GM13976 (cell line): ENCODE measurements at regions not wholly inside any gene's neighbourhood (a gene's known extent, or its start where the extent isn't known, plus 50 kb on each side); places are given as distances from the start of the nearest gene placed in this dataset.

Experiments used
- DNase-seq: peaks from one replicate; pipeline ENCODE4 v3.0.0; 2012; ENCODE audit warnings: low spot score
- in situ Hi-C: fragments of 300-500 bp; cut with MboI; formaldehyde crosslinking; loops from one replicate; pipeline ENCODE4 v1.12.0; 2022; ENCODE audit warnings: low sequenced_read_pairs, mixed read lengths, inconsistent platforms; ENCODE audit not compliant: unreplicated experiment
- TF ChIP-seq, protein P1 (sequence below): IDR thresholded peaks from 2 replicates; pipeline ENCODE4 v1.5.1; 2012; ENCODE audit warnings: borderline replicate concordance, mild to moderate bottlenecking; ENCODE audit not compliant: insufficient read depth; ENCODE audit errors: extremely low read depth, missing control alignments, control extremely low read depth

GRCh38 chr2:75324861-75325284 lies 125.6 kb upstream of the TACR1 start:
- in situ Hi-C loops: loop anchor here (25.0 kb wide), 1 partner anchor 87 kb away; no protein-coding TSS in a partner anchor
- TF ChIP-seq, protein P1, sequence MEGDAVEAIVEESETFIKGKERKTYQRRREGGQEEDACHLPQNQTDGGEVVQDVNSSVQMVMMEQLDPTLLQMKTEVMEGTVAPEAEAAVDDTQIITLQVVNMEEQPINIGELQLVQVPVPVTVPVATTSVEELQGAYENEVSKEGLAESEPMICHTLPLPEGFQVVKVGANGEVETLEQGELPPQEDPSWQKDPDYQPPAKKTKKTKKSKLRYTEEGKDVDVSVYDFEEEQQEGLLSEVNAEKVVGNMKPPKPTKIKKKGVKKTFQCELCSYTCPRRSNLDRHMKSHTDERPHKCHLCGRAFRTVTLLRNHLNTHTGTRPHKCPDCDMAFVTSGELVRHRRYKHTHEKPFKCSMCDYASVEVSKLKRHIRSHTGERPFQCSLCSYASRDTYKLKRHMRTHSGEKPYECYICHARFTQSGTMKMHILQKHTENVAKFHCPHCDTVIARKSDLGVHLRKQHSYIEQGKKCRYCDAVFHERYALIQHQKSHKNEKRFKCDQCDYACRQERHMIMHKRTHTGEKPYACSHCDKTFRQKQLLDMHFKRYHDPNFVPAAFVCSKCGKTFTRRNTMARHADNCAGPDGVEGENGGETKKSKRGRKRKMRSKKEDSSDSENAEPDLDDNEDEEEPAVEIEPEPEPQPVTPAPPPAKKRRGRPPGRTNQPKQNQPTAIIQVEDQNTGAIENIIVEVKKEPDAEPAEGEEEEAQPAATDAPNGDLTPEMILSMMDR: no peak
- no peak for DNase-seq

GRCh38 chr2:75324141-75324540 lies 124.8 kb upstream of the TACR1 start:
- in situ Hi-C loops: loop anchor here (25.0 kb wide), 1 partner anchor 88 kb away; no protein-coding TSS in a partner anchor
- TF ChIP-seq, protein P1: no peak
- no peak for DNase-seq

DNA sequence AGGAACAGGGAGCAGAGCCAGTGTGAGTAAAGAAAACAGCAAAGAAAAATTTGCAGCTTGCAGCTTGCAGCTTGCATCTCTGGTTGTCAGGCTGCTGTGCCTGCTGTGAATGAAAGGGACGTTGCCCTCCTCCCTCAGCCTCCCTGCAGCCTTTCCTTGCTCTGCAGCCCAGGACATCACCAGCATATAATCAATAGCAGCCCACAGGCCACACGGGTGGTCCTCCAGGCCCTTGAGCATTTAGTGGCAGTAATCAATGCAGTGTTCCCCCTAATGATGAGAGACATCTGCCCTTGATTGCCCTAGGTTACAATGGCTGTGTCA lies 122.2 kb upstream of the TACR1 start:
- TF ChIP-seq, protein P1: no peak
- in situ Hi-C loops: loop anchor here (25.0 kb wide), 1 partner anchor 91 kb away; no protein-coding TSS in a partner anchor
- DNase-seq: no peak

GRCh38 chr2:75320898-75321598 lies 121.7 kb upstream of the TACR1 start:
- TF ChIP-seq, protein P1: no peak
- DNase-seq: no peak
- in situ Hi-C loops: loop anchor here (25.0 kb wide), 1 partner anchor 91 kb away; no protein-coding TSS in a partner anchor

DNA sequence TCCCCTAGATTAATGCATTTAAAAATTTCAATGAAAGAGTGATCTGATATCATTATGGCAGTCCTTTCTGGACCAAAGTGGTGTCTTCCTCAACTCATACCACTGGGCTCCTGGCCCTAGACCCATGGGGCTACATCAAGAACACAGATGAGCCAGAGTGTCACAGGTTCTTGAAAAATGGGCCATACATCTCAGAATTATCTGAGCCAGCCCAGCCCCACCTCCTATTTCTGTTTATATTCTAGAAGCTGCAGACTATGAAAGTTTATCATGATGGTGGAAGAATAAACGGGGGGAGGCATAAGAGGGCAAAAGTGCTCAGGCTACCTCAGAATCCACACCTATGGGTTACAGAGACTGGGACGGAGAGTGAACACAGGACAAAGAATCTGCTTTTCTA lies 120.6 kb upstream of the TACR1 start:
- no peak for DNase-seq
- in situ Hi-C loops: loop anchor here (25.0 kb wide), 1 partner anchor 92 kb away; no protein-coding TSS in a partner anchor
- TF ChIP-seq, protein P1: no peak

DNA sequence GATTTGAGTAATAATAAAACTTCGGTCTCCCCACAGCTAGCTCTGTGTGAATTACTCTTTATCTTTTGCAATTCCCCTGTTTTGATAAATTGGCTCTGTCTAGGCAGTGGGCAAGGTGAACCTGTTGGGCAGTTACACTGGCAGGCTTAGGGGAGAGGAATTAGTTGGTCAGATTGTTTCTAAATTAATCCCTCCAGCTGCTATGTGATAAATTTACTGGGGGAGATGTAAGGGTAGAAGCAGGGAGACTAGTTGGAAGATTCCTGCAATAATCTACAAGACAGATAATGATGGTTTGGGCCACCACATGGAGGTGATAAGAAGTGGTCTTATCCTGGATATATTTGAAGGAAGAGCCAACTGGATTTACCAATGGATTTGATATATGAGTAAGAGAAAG lies 118.5 kb upstream of the TACR1 start:
- no peak for DNase-seq
- TF ChIP-seq, protein P1: no peak
- in situ Hi-C loops: loop anchor here (25.0 kb wide), 1 partner anchor 94 kb away; no protein-coding TSS in a partner anchor
